ENCODE measurements at regions not wholly inside any gene's neighbourhood (a gene's known extent, or its start where the extent isn't known, plus 50 kb on each side); places are given as distances from the start of the nearest gene placed in this dataset.

- H3K27me3 ChIP-seq (ENCODE audit: control insufficient read depth in 4 of 4, insufficient read depth in 4 of 4, low read length in 3 of 4): no peaks in the 10 kb centered on the region
- TF ChIP-seq SP1 (IDR thresholded peaks at IDR 0.05) (no peak), ATF3 (IDR thresholded peaks at IDR 0.05) (no peak), TAF1 (conservative IDR thresholded peaks at IDR 0.05) (no peak), GABPA (IDR thresholded peaks at IDR 0.05 in 1 of 2, conservative IDR thresholded peaks at IDR 0.05 in 1 of 2) (no peak), FOXA1 (IDR thresholded peaks at IDR 0.05) (no peak), HNF4G (IDR thresholded peaks at IDR 0.05) (no peak), EGR1 (IDR thresholded peaks at IDR 0.05; ENCODE audit: low read depth in 2 of 2) (no peak), HNF4A (conservative IDR thresholded peaks at IDR 0.05) (no peak), RXRA (IDR thresholded peaks at IDR 0.05) (no peak), JUND (IDR thresholded peaks at IDR 0.05) (no peak), NR2F2 (IDR thresholded peaks at IDR 0.05) (no peak), RAD21 (IDR thresholded peaks at IDR 0.05) (no peak)
- TF ChIP-seq, protein P1, sequence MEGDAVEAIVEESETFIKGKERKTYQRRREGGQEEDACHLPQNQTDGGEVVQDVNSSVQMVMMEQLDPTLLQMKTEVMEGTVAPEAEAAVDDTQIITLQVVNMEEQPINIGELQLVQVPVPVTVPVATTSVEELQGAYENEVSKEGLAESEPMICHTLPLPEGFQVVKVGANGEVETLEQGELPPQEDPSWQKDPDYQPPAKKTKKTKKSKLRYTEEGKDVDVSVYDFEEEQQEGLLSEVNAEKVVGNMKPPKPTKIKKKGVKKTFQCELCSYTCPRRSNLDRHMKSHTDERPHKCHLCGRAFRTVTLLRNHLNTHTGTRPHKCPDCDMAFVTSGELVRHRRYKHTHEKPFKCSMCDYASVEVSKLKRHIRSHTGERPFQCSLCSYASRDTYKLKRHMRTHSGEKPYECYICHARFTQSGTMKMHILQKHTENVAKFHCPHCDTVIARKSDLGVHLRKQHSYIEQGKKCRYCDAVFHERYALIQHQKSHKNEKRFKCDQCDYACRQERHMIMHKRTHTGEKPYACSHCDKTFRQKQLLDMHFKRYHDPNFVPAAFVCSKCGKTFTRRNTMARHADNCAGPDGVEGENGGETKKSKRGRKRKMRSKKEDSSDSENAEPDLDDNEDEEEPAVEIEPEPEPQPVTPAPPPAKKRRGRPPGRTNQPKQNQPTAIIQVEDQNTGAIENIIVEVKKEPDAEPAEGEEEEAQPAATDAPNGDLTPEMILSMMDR (IDR thresholded peaks at IDR 0.05; ENCODE audit: low read depth, low read length, missing input control): no peak
- TF ChIP-seq, protein P2, sequence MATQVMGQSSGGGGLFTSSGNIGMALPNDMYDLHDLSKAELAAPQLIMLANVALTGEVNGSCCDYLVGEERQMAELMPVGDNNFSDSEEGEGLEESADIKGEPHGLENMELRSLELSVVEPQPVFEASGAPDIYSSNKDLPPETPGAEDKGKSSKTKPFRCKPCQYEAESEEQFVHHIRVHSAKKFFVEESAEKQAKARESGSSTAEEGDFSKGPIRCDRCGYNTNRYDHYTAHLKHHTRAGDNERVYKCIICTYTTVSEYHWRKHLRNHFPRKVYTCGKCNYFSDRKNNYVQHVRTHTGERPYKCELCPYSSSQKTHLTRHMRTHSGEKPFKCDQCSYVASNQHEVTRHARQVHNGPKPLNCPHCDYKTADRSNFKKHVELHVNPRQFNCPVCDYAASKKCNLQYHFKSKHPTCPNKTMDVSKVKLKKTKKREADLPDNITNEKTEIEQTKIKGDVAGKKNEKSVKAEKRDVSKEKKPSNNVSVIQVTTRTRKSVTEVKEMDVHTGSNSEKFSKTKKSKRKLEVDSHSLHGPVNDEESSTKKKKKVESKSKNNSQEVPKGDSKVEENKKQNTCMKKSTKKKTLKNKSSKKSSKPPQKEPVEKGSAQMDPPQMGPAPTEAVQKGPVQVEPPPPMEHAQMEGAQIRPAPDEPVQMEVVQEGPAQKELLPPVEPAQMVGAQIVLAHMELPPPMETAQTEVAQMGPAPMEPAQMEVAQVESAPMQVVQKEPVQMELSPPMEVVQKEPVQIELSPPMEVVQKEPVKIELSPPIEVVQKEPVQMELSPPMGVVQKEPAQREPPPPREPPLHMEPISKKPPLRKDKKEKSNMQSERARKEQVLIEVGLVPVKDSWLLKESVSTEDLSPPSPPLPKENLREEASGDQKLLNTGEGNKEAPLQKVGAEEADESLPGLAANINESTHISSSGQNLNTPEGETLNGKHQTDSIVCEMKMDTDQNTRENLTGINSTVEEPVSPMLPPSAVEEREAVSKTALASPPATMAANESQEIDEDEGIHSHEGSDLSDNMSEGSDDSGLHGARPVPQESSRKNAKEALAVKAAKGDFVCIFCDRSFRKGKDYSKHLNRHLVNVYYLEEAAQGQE (IDR thresholded peaks at IDR 0.05): no peak
- no peak overlapping the region for H3K9ac ChIP-seq (ENCODE audit: low read depth in 1 of 2, low read length in 2 of 2)
- WGBS: 85% methylated on average over 4 of the region's 4 CpGs
- H3K9me3 ChIP-seq (ENCODE audit: control insufficient read depth in 4 of 4, low read length in 3 of 4): no peaks in the 10 kb centered on the region
- no peak for DNase-seq (ENCODE audit: low spot score)
- H3K36me3 ChIP-seq (ENCODE audit: control insufficient read depth in 4 of 4, insufficient read depth in 3 of 4, low read depth in 1 of 4, low read length in 3 of 4): no peaks in the 10 kb centered on the region
- H3K27ac ChIP-seq (ENCODE audit: low read depth in 1 of 2, low read length in 2 of 2): no peak overlapping the region
- H3K4me3 ChIP-seq (ENCODE audit: low read depth in 1 of 3, low read length in 3 of 3): no peak overlapping the region
- H3K4me1 ChIP-seq (ENCODE audit: control insufficient read depth in 4 of 4, insufficient read depth in 4 of 4, low read length in 3 of 4): peaks cover 0 to 6% (median 2%) of the 10 kb centered on the region in 4 donors
Measured at GRCh38 chr7:41046776-41047175, 656.1 kb downstream of the INHBA start.

GRCh38 chr7:41046221-41046761, 656.6 kb downstream of the INHBA start:
- 76% methylated on average over 7 of the region's 7 CpGs for WGBS
- H3K36me3 ChIP-seq (ENCODE audit: control insufficient read depth in 4 of 4, insufficient read depth in 3 of 4, low read depth in 1 of 4, low read length in 3 of 4): no peaks in the 10 kb centered on the region
- H3K4me3 ChIP-seq (ENCODE audit: low read depth in 1 of 3, low read length in 3 of 3): no peak overlapping the region
- H3K27ac ChIP-seq (ENCODE audit: low read depth in 1 of 2, low read length in 2 of 2): no peak overlapping the region
- peaks cover 0 to 6% (median 2%) of the 10 kb centered on the region in 4 donors for H3K4me1 ChIP-seq (ENCODE audit: control insufficient read depth in 4 of 4, insufficient read depth in 4 of 4, low read length in 3 of 4)
- no peaks in the 10 kb centered on the region for H3K9me3 ChIP-seq (ENCODE audit: control insufficient read depth in 4 of 4, low read length in 3 of 4)
- DNase-seq (ENCODE audit: low spot score): no peak
- no peaks in the 10 kb centered on the region for H3K27me3 ChIP-seq (ENCODE audit: control insufficient read depth in 4 of 4, insufficient read depth in 4 of 4, low read length in 3 of 4)
- no peak overlapping the region for H3K9ac ChIP-seq (ENCODE audit: low read depth in 1 of 2, low read length in 2 of 2)
- no peak for TF ChIP-seq RAD21 (IDR thresholded peaks at IDR 0.05)
- TF ChIP-seq FOXA1 (IDR thresholded peaks at IDR 0.05): no peak
- peak in 1 of 2 donors; percentile 11 for TF ChIP-seq RXRA (IDR thresholded peaks at IDR 0.05)
- TF ChIP-seq, protein P3, sequence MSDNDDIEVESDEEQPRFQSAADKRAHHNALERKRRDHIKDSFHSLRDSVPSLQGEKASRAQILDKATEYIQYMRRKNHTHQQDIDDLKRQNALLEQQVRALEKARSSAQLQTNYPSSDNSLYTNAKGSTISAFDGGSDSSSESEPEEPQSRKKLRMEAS (IDR thresholded peaks at IDR 0.05): no peak

Measured in liver (tissue), 8 donors.